ENCODE measurements at regions not wholly inside any gene's neighbourhood (a gene's known extent, or its start where the extent isn't known, plus 50 kb on each side); places are given as distances from the start of the nearest gene placed in this dataset.

- no peaks in the 10 kb centered on the region for H3K36me3 ChIP-seq
- 49 to 50% methylated on average over 2 of the region's 2 CpGs for WGBS, 2 donors
- H3K4me1 ChIP-seq = no peaks in the 10 kb centered on the region
- no peaks in the 10 kb centered on the region for H3K27me3 ChIP-seq
- H3K4me3 ChIP-seq = no peak overlapping the region
- no peak for ATAC-seq (ENCODE audit: low FRiP score in 2 of 2)
- no peak for DNase-seq
- H3K9me3 ChIP-seq = no peaks in the 10 kb centered on the region
- TF ChIP-seq POLR2A (IDR thresholded peaks at IDR 0.05) = no peak
- no peak for TF ChIP-seq POLR2AphosphoS5 (IDR thresholded peaks at IDR 0.05)
- no peak for TF ChIP-seq CTCF (IDR thresholded peaks at IDR 0.05)
- no peak for TF ChIP-seq EP300 (IDR thresholded peaks at IDR 0.05)
- H3K27ac ChIP-seq = no peak overlapping the region
These were observed 1351.2 kb downstream of the STIM2 start for GRCh38 chr4:28211676-28212470.

GRCh38 chr4:28221536-28221935, 1360.9 kb downstream of the STIM2 start:
- H3K27ac ChIP-seq = no peak overlapping the region
- no peaks in the 10 kb centered on the region for H3K9me3 ChIP-seq
- DNase-seq (no peak), ATAC-seq (ENCODE audit: low FRiP score in 2 of 2) (no peak)
- H3K4me3 ChIP-seq = no peak overlapping the region
- no peaks in the 10 kb centered on the region for H3K27me3 ChIP-seq
- no peaks in the 10 kb centered on the region for H3K4me1 ChIP-seq
- TF ChIP-seq POLR2AphosphoS5 (IDR thresholded peaks at IDR 0.05) = no peak
- H3K36me3 ChIP-seq = no peaks in the 10 kb centered on the region
- 33 to 52% methylated on average over 1 of the region's 1 CpG for WGBS, 2 donors

- H3K4me3 ChIP-seq = no peak overlapping the region
- no peaks in the 10 kb centered on the region for H3K27me3 ChIP-seq
- H3K36me3 ChIP-seq = no peaks in the 10 kb centered on the region
- H3K4me1 ChIP-seq = no peaks in the 10 kb centered on the region
- no peak for ATAC-seq (ENCODE audit: low FRiP score in 2 of 2)
- TF ChIP-seq POLR2A (IDR thresholded peaks at IDR 0.05) = no peak
- no peak for TF ChIP-seq CTCF (IDR thresholded peaks at IDR 0.05)
- TF ChIP-seq POLR2AphosphoS5 (IDR thresholded peaks at IDR 0.05) = no peak
- TF ChIP-seq EP300 (IDR thresholded peaks at IDR 0.05) = no peak
- H3K27ac ChIP-seq = no peak overlapping the region
- no peak for DNase-seq
- H3K9me3 ChIP-seq = no peaks in the 10 kb centered on the region
- 68 to 76% methylated on average over 2 of the region's 2 CpGs for WGBS, 2 donors
These were observed 1364.4 kb downstream of the STIM2 start for GRCh38 chr4:28225050-28225449.

- Histone ChIP-seq H3K9me3 (no peaks in the 10 kb centered on the region), H3K27me3 (no peaks in the 10 kb centered on the region), H3K36me3 (no peaks in the 10 kb centered on the region), H3K4me3 (no peak overlapping the region), H3K4me1 (no peaks in the 10 kb centered on the region), H3K27ac (no peak overlapping the region)
- WGBS, 2 donors = 57 to 58% methylated on average over 4 of the region's 4 CpGs
- no peak for DNase-seq
- no peak for ATAC-seq (ENCODE audit: low FRiP score in 2 of 2)
- TF ChIP-seq EP300 (IDR thresholded peaks at IDR 0.05) (no peak), CTCF (IDR thresholded peaks at IDR 0.05) (no peak), POLR2A (IDR thresholded peaks at IDR 0.05) (no peak), POLR2AphosphoS5 (IDR thresholded peaks at IDR 0.05) (no peak)
These were observed 1365.2 kb downstream of the STIM2 start for GRCh38 chr4:28225689-28226353.

- WGBS, 2 donors = 25 to 81% methylated on average over 1 of the region's 1 CpG
- TF ChIP-seq CTCF (IDR thresholded peaks at IDR 0.05) (no peak), EP300 (IDR thresholded peaks at IDR 0.05) (no peak), POLR2A (IDR thresholded peaks at IDR 0.05) (no peak)
These were observed 1366.3 kb downstream of the STIM2 start for GRCh38 chr4:28226962-28227361.

More at GRCh38 chr4:28226962-28227361, 1366.3 kb downstream of the STIM2 start:
- H3K9me3 ChIP-seq = no peaks in the 10 kb centered on the region
- H3K27ac ChIP-seq = no peak overlapping the region
- H3K27me3 ChIP-seq = no peaks in the 10 kb centered on the region
- no peak overlapping the region for H3K4me3 ChIP-seq
- DNase-seq (no peak), ATAC-seq (ENCODE audit: low FRiP score in 2 of 2) (no peak)
- no peaks in the 10 kb centered on the region for H3K4me1 ChIP-seq
- H3K36me3 ChIP-seq = no peaks in the 10 kb centered on the region
